ENCODE measurements at regions not wholly inside any gene's neighbourhood (a gene's known extent, or its start where the extent isn't known, plus 50 kb on each side); places are given as distances from the start of the nearest gene placed in this dataset.
"Not testable (repeated sequence)": the region's sequence is repeated elsewhere in the genome, so short reads cannot be mapped to it uniquely, and the experiment has no call there.

DNA sequence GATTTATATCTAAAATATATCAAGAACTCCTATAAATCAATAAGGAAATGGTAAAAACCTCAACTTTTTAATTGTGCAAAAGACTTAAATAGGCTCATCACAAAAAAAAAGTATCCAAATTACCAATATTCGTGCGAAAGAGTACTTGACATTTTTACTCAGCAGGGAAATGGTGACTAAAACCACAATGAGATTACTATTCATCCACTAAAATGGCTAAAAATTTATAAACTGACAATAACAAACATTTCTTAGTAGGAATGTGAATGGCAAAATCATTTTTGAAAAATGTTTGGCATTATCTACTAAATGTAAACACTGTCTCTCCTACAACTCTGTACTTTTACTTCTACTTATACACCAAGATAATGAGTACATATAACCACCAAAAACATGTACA, 184.8 kb upstream of the RND3 start:
- 97% methylated on average over 2 of the region's 2 CpGs for WGBS
- no peak for TF ChIP-seq POLR2AphosphoS5 (IDR thresholded peaks at IDR 0.05)
- no peak for TF ChIP-seq CTCF (IDR thresholded peaks at IDR 0.05)
- no peak for TF ChIP-seq EP300 (IDR thresholded peaks at IDR 0.05)
- TF ChIP-seq POLR2A (IDR thresholded peaks at IDR 0.05; ENCODE audit: low read depth) = no peak

DNA sequence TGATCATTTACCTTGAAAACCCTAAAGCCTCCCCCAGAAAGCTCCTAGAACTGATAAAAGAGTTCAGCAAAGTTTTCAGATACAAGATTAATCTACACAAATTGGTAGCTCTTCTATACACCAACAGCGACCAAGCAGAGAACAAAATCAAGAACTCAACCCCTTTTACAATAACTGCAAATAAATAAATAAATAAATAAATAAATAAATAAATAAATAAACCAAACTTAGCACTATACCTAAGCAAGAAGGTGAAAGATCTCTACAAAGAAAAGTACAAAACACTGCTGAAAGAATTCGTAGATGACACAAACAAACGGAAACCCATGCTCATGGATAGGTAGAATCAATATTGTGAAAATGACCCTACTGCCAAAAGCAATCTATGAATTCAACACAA, 182.0 kb upstream of the RND3 start:
- Histone ChIP-seq H3K4me3 (no peak overlapping the region), H3K36me3 (no peaks in the 10 kb centered on the region), H3K9me3 (no peaks in the 10 kb centered on the region), H3K27me3 (no peaks in the 10 kb centered on the region), H3K27ac (replicated peaks in 1 of 4) (no peak overlapping the region), H3K4me1 (no peaks in the 10 kb centered on the region)
- TF ChIP-seq POLR2AphosphoS5 (IDR thresholded peaks at IDR 0.05) (no peak), CTCF (IDR thresholded peaks at IDR 0.05) (no peak), POLR2A (IDR thresholded peaks at IDR 0.05; ENCODE audit: low read depth) (no peak), EP300 (IDR thresholded peaks at IDR 0.05) (no peak)
- 97% methylated on average over 3 of the region's 3 CpGs for WGBS
- intact Hi-C loops (cut with DNase I) = no loop called here
- no peak for DNase-seq (ENCODE audit: extremely low spot score)

More for the DNA sequence above, 184.8 kb upstream of the RND3 start:
- intact Hi-C loops (cut with DNase I) = no loop called here
- Histone ChIP-seq H3K36me3 (no peaks in the 10 kb centered on the region), H3K4me1 (no peaks in the 10 kb centered on the region), H3K27ac (replicated peaks in 1 of 4) (no peak overlapping the region), H3K27me3 (no peaks in the 10 kb centered on the region), H3K4me3 (no peak overlapping the region), H3K9me3 (no peaks in the 10 kb centered on the region)
- DNase-seq (ENCODE audit: extremely low spot score) = no peak

GRCh38 chr2:150667039-150667438, 179.6 kb upstream of the RND3 start:
- intact Hi-C loops (cut with DNase I); DNase-seq (ENCODE audit: extremely low spot score); H3K4me1 ChIP-seq: not testable (repeated sequence)

DNA sequence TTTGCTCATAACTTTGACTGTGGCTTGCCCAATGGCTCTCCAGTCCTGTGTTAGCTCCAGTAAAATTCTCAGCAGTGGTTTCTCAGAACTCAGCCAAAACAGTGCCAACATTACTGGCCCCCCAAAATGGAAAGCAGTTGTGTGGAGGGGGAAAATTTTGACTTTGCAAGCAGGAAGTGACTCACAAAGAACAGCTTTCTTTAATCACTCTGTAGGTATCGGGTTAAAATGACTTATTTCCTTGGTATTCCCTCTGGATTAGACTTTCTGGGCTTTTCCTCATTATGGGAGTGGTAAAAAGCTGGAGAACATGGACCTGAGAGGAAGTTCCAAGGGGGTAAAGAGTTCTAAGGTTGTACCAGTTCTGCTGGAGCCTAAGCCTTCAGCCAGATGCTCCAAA, 175.7 kb upstream of the RND3 start:
- no peak overlapping the region for H3K27ac ChIP-seq (replicated peaks in 1 of 4)
- 77% methylated on average over 1 of the region's 1 CpG for WGBS
- H3K4me3 ChIP-seq = no peak overlapping the region
- H3K27me3 ChIP-seq = no peaks in the 10 kb centered on the region
- no peaks in the 10 kb centered on the region for H3K9me3 ChIP-seq
- intact Hi-C loops (cut with DNase I) = no loop called here
- no peaks in the 10 kb centered on the region for H3K4me1 ChIP-seq
- H3K36me3 ChIP-seq = no peaks in the 10 kb centered on the region
- no peak for TF ChIP-seq EP300 (IDR thresholded peaks at IDR 0.05)
- TF ChIP-seq POLR2AphosphoS5 (IDR thresholded peaks at IDR 0.05) = no peak
- no peak for TF ChIP-seq CTCF (IDR thresholded peaks at IDR 0.05)
- TF ChIP-seq POLR2A (IDR thresholded peaks at IDR 0.05; ENCODE audit: low read depth) = no peak
- DNase-seq (ENCODE audit: extremely low spot score) = no peak

More at GRCh38 chr2:150667039-150667438, 179.6 kb upstream of the RND3 start:
- not testable (repeated sequence) for H3K9me3 ChIP-seq; H3K27ac ChIP-seq (replicated peaks in 1 of 4); H3K36me3 ChIP-seq; H3K27me3 ChIP-seq; H3K4me3 ChIP-seq

GRCh38 chr2:150656002-150656401, 168.5 kb upstream of the RND3 start:
- Histone ChIP-seq H3K27me3 (no peaks in the 10 kb centered on the region), H3K36me3 (no peaks in the 10 kb centered on the region), H3K4me1 (no peaks in the 10 kb centered on the region), H3K4me3 (no peak overlapping the region), H3K27ac (replicated peaks in 1 of 4) (no peak overlapping the region), H3K9me3 (no peaks in the 10 kb centered on the region)
- no peak for DNase-seq (ENCODE audit: extremely low spot score)
- intact Hi-C loops (cut with DNase I) = no loop called here
- TF ChIP-seq EP300 (IDR thresholded peaks at IDR 0.05) (no peak), POLR2A (IDR thresholded peaks at IDR 0.05; ENCODE audit: low read depth) (no peak), POLR2AphosphoS5 (IDR thresholded peaks at IDR 0.05) (no peak), CTCF (IDR thresholded peaks at IDR 0.05) (no peak)
- 97% methylated on average over 2 of the region's 2 CpGs for WGBS

Measured in esophagus muscularis mucosa (tissue), 4 donors.